H1 (cell line): ENCODE measurements at regions not wholly inside any gene's neighbourhood (a gene's known extent, or its start where the extent isn't known, plus 50 kb on each side); places are given as distances from the start of the nearest gene placed in this dataset.

Experiments used
- CTCF ChIA-PET: fragments of 300-600 bp; sonication (Branson Sonifier 250); formaldehyde crosslinking; loops from one replicate; lab custom pipeline; 2021; ENCODE audit not compliant: partially characterized antibody; lab: Charles Lee
- POLR2A ChIA-PET: fragments of 300-600 bp; sonication (Branson Sonifier 250); formaldehyde crosslinking; loops from one replicate; lab custom pipeline; 2021; ENCODE audit warnings: inconsistent platforms; ENCODE audit not compliant: partially characterized antibody; lab: Charles Lee
- DNase-seq, 2 experiments: peaks; one replicate each; pipeline versions ENCODE4 v3.0.0 to v3.0.0-alpha.2; 2010 to 2022; ENCODE audit warnings: low spot score in 2 of 2, low read depth in 1 of 2, mixed read lengths in 1 of 2
- FAIRE-seq: peaks from 2 replicates; lab custom pipeline; 2011; peaks lifted over from hg19 to GRCh38; lab: Jason Lieb, UNC
- H2AFZ ChIP-seq: 2 replicates; pipeline ENCODE4 v1.8.1; 2012; ENCODE audit warnings: low read length, inconsistent platforms
- H2AK5ac ChIP-seq: 2 replicates; pipeline ENCODE4 v1.6.1; 2013; ENCODE audit warnings: low read depth, low read length
- H2BK120ac ChIP-seq: replicated peaks from 2 replicates; pipeline ENCODE3; 2013; ENCODE audit warnings: low read depth, low read length, inconsistent platforms
- H2BK12ac ChIP-seq: 2 replicates; pipeline ENCODE4 v1.6.1; 2013; ENCODE audit warnings: low read depth, low read length
- H2BK15ac ChIP-seq: 2 replicates; pipeline ENCODE4 v1.6.1; 2013; ENCODE audit warnings: low read length
- H2BK20ac ChIP-seq: 2 replicates; pipeline ENCODE4 v1.6.1; 2013; ENCODE audit warnings: low read length
- H2BK5ac ChIP-seq: 2 replicates; pipeline ENCODE4 v1.6.1; 2013; ENCODE audit warnings: low read depth, low read length
- H3K14ac ChIP-seq: 2 replicates; pipeline ENCODE4 v1.6.1; 2013; ENCODE audit warnings: inconsistent platforms; ENCODE audit not compliant: insufficient read length
- H3K18ac ChIP-seq: 2 replicates; pipeline ENCODE4 v1.6.1; 2013; ENCODE audit warnings: low read length; ENCODE audit errors: extremely low read depth
- H3K23ac ChIP-seq: 2 replicates; pipeline ENCODE4 v1.6.1; 2013; ENCODE audit warnings: inconsistent platforms; ENCODE audit not compliant: insufficient read length
- H3K23me2 ChIP-seq: 2 replicates; pipeline ENCODE4 v1.6.1; 2013; ENCODE audit warnings: low read depth, low read length
- H3K27ac ChIP-seq: 2 replicates; pipeline ENCODE4 v1.6.1; 2011; ENCODE audit warnings: low read depth, low read length, inconsistent platforms
- H3K27me3 ChIP-seq, 4 experiments: replicated peaks in 1 of 4; 1 replicate in 1 of 4; 2 replicates in 3 of 4; pipeline versions ENCODE4 v1.6.1 to v1.8.1; 2011 to 2013; ENCODE audit warnings: low read length in 3 of 4, mild to moderate bottlenecking in 3 of 4, inconsistent platforms in 2 of 4, mixed read lengths in 2 of 4, moderate library complexity in 1 of 4; ENCODE audit not compliant: control insufficient read depth in 3 of 4, insufficient read depth in 3 of 4; ENCODE audit errors: extremely low read depth in 1 of 4
- H3K36me3 ChIP-seq, 4 experiments: 2 replicates each; pipeline versions ENCODE4 v1.6.1 to v1.8.1; 2011 to 2013; ENCODE audit warnings: mild to moderate bottlenecking in 4 of 4, low read length in 3 of 4, moderate library complexity in 2 of 4, control low read depth in 1 of 4, inconsistent platforms in 1 of 4; ENCODE audit not compliant: insufficient read depth in 4 of 4, control insufficient read depth in 2 of 4
- H3K4ac ChIP-seq: replicated peaks from 2 replicates; pipeline ENCODE3; 2013; ENCODE audit warnings: low read length, low read depth, mixed read lengths, inconsistent platforms; ENCODE audit not compliant: insufficient read length
- H3K4me1 ChIP-seq, 4 experiments: replicated peaks in 1 of 4; 1 replicate in 1 of 4; 2 replicates in 3 of 4; pipeline versions ENCODE4 v1.6.1 to v1.8.1; 2011 to 2013; ENCODE audit warnings: low read length in 3 of 4, inconsistent platforms in 2 of 4, mixed read lengths in 1 of 4; ENCODE audit not compliant: insufficient read depth in 4 of 4, control insufficient read depth in 3 of 4
- H3K4me2 ChIP-seq, 2 experiments: 2 replicates each; pipeline versions ENCODE4 v1.6.1 to v1.8.1; 2011 to 2013; ENCODE audit warnings: low read depth in 2 of 2, low read length in 2 of 2, control low read depth in 1 of 2, inconsistent platforms in 1 of 2, mild to moderate bottlenecking in 1 of 2; ENCODE audit not compliant: insufficient read depth in 1 of 2
- H3K4me3 ChIP-seq, 4 experiments: fragments of 200-600, 300-600 bp in 1 of 4; sonication (generic), shearing (Covaris generic), sonication (Bioruptor Twin) in 1 of 4; 2 replicates each; pipeline versions ENCODE4 v1.5.1 to v1.8.1; 2011 to 2016; ENCODE audit warnings: low read length in 4 of 4, low read depth in 3 of 4, control low read depth in 2 of 4, inconsistent platforms in 2 of 4, mild to moderate bottlenecking in 2 of 4, mixed read lengths in 1 of 4, moderate library complexity in 1 of 4; ENCODE audit not compliant: insufficient read depth in 2 of 4; ENCODE audit errors: extremely low read depth in 1 of 4
- H3K56ac ChIP-seq: replicated peaks from 2 replicates; pipeline ENCODE3; 2013; ENCODE audit warnings: low read depth, mild to moderate bottlenecking, mixed read lengths, low read length, inconsistent platforms; ENCODE audit not compliant: insufficient read length
- H3K79me1 ChIP-seq: 2 replicates; pipeline ENCODE4 v1.6.1; 2013; ENCODE audit warnings: low read depth, low read length, control low read depth
- H3K79me2 ChIP-seq, 2 experiments: 2 replicates each; pipeline versions ENCODE4 v1.6.1 to v1.8.1; 2012 to 2013; ENCODE audit warnings: low read length in 2 of 2, mild to moderate bottlenecking in 2 of 2, inconsistent platforms in 1 of 2; ENCODE audit not compliant: insufficient read depth in 2 of 2, control insufficient read depth in 1 of 2
- H3K9ac ChIP-seq, 4 experiments: replicated peaks in 1 of 4; 1 replicate in 1 of 4; 2 replicates in 3 of 4; pipeline versions ENCODE4 v1.6.1 to v1.8.1; 2011 to 2013; ENCODE audit warnings: low read depth in 3 of 4, low read length in 3 of 4, control low read depth in 2 of 4, mild to moderate bottlenecking in 2 of 4, moderate library complexity in 2 of 4, inconsistent platforms in 1 of 4; ENCODE audit errors: extremely low read depth in 1 of 4
- H3K9me3 ChIP-seq, 2 experiments: 2 replicates each; pipeline versions ENCODE4 v1.6.1 to v1.8.1; 2012 to 2013; ENCODE audit warnings: mild to moderate bottlenecking in 2 of 2, moderate library complexity in 2 of 2, control low read depth in 1 of 2, inconsistent platforms in 1 of 2, low read depth in 1 of 2, low read length in 1 of 2, mixed read lengths in 1 of 2; ENCODE audit not compliant: insufficient read depth in 2 of 2
- H4K20me1 ChIP-seq, 2 experiments: replicated peaks in 1 of 2; 2 replicates each; pipeline versions ENCODE3 to v1.8.1; 2011 to 2013; ENCODE audit warnings: inconsistent platforms in 2 of 2, low read length in 2 of 2, mild to moderate bottlenecking in 1 of 2; ENCODE audit not compliant: insufficient read depth in 2 of 2, control insufficient read depth in 1 of 2
- H4K5ac ChIP-seq: 2 replicates; pipeline ENCODE4 v1.6.1; 2013; ENCODE audit warnings: low read length, low read depth, mixed read lengths, inconsistent platforms; ENCODE audit not compliant: insufficient read length
- H4K8ac ChIP-seq: 2 replicates; pipeline ENCODE4 v1.8.0; 2013; ENCODE audit warnings: mild to moderate bottlenecking, moderate library complexity, low read length, inconsistent platforms; ENCODE audit not compliant: insufficient read depth; ENCODE audit errors: extremely low read depth
- H4K91ac ChIP-seq: replicated peaks from 2 replicates; pipeline ENCODE3; 2013; ENCODE audit warnings: low read length, mixed read lengths, inconsistent platforms; ENCODE audit not compliant: insufficient read length
- BACH1 ChIP-seq: IDR thresholded peaks from 2 replicates; pipeline ENCODE4 v1.6.1; 2012; ENCODE audit warnings: low read length, improper control_type of control experiment
- CHD2 ChIP-seq: IDR thresholded peaks from 2 replicates; pipeline ENCODE4 v1.6.1; 2012; ENCODE audit warnings: low read length, improper control_type of control experiment
- FOSL1 ChIP-seq: IDR thresholded peaks from 2 replicates; pipeline ENCODE4 v1.6.1; 2011; ENCODE audit warnings: mild to moderate bottlenecking, low read depth, low read length, moderate library complexity; ENCODE audit not compliant: insufficient read depth
- HDAC2 ChIP-seq, 2 experiments: fragments of 300-600 bp in 1 of 2; sonication (generic) in 1 of 2; IDR thresholded peaks; 2 replicates each; pipeline ENCODE4 v1.6.1; 2011 to 2012; ENCODE audit warnings: low read depth in 2 of 2, low read length in 2 of 2, mild to moderate bottlenecking in 2 of 2, moderate library complexity in 2 of 2, borderline replicate concordance in 1 of 2, inconsistent platforms in 1 of 2
- KDM4A ChIP-seq: IDR thresholded peaks from one replicate; pipeline ENCODE4 v1.7.1; 2012; ENCODE audit warnings: low read depth, mild to moderate bottlenecking, moderate library complexity, low read length, inconsistent platforms; ENCODE audit not compliant: severe bottlenecking
- NRF1 ChIP-seq: IDR thresholded peaks from 2 replicates; pipeline ENCODE4 v1.6.1; 2011; ENCODE audit warnings: mild to moderate bottlenecking, low read depth, low read length, improper control_type of control experiment
- WGBS, 2 experiments: shearing (Covaris generic) in 1 of 2; methylation state at CpG; one replicate each; pipeline versions ENCODE4 v1.1.6 to v1.1.7; 2013 to 2015; ENCODE audit warnings: low lambda C conversion rate in 2 of 2, mixed read lengths in 2 of 2, inconsistent platforms in 1 of 2, low coverage in 1 of 2, missing lambda C conversion rate in 1 of 2; ENCODE audit not compliant: insufficient replicate concordance in 2 of 2, insufficient coverage in 1 of 2, insufficient read length in 1 of 2; ENCODE audit errors: extremely low coverage in 1 of 2, missing lambda C conversion rate in 1 of 2; 5-methylcytosine and 5-hydroxymethylcytosine counted together

DNA sequence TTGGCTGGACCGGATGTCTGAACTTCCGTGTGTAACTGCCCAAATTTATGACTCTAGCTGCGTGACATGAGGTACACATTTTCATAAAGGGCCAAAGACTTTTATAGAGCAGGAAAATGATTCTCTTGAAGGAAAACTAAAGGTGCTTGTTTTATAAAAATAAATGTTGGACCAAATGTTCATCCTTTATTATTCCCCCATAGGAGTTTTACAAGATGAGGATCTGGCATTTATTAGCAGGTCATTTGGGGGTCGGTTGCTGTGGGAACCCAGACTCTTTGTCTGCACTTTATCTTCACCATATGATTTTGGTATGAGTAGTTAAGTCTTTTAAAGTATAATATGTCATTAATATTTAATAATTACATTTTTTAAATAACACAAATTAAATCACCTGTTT lies 571.2 kb downstream of the EFNA5 start:
- H3K79me2 ChIP-seq: no peaks in the 10 kb centered on the region
- H3K18ac ChIP-seq: no peak overlapping the region
- no peaks in the 10 kb centered on the region for H3K36me3 ChIP-seq
- 97% methylated on average over 4 of the region's 4 CpGs; no CpG with 5 or more reads in 1 of the 2 experiments for WGBS, 2 experiments
- no peak overlapping the region for H3K23ac ChIP-seq
- H3K4me1 ChIP-seq: no peaks in the 10 kb centered on the region
- no peaks in the 10 kb centered on the region for H4K20me1 ChIP-seq
- ChIA-PET CTCF (interaction anchor here (1.7 kb wide), 1 partner anchor 9 kb away, joined by 4 read pairs; no protein-coding TSS in a partner anchor), POLR2A (interaction anchor here (0.6 to 0.8 kb wide), 2 partner anchors 11 to 27 kb away, joined by 3 to 4 read pairs; no protein-coding TSS in a partner anchor)
- no peak overlapping the region for H4K8ac ChIP-seq
- H4K5ac ChIP-seq: no peak overlapping the region
- H4K91ac ChIP-seq: no peak overlapping the region
- no peaks in the 10 kb centered on the region for H3K27me3 ChIP-seq
- H3K14ac ChIP-seq: no peak overlapping the region
- H3K27ac ChIP-seq: no peak overlapping the region
- H2BK12ac ChIP-seq: no peak overlapping the region
- H3K9me3 ChIP-seq: peaks cover 1 to 3% of the 10 kb centered on the region in 2 experiments; a peak in 1 of 4 replicates
- no peak overlapping the region for H2BK15ac ChIP-seq
- DNase-seq (no peak), FAIRE-seq (no peak)
- H3K9ac ChIP-seq: no peak overlapping the region
- TF ChIP-seq KDM4A: no peak
- no peak for TF ChIP-seq BACH1
- TF ChIP-seq HDAC2 (IDR thresholded peaks at IDR 0.05; ENCODE audit: borderline replicate concordance in 1 of 2, low read depth in 2 of 2, low read length in 2 of 2): no peak
- TF ChIP-seq NRF1: no peak
- no peak for TF ChIP-seq CHD2
- TF ChIP-seq FOSL1: no peak
- H2BK120ac ChIP-seq: no peak overlapping the region
- no peak overlapping the region for H3K4me2 ChIP-seq
- no peak overlapping the region for H3K56ac ChIP-seq
- H3K79me1 ChIP-seq: no peaks in the 10 kb centered on the region
- H2AFZ ChIP-seq: no peak overlapping the region
- no peak overlapping the region for H2BK5ac ChIP-seq
- no peak overlapping the region for H2AK5ac ChIP-seq
- H2BK20ac ChIP-seq: no peak overlapping the region
- no peak overlapping the region for H3K4ac ChIP-seq
- H3K23me2 ChIP-seq: no peaks in the 10 kb centered on the region
- H3K4me3 ChIP-seq: no peak overlapping the region
